Keratinocyte (primary cell): ENCODE measurements at regions not wholly inside any gene's neighbourhood (a gene's known extent, or its start where the extent isn't known, plus 50 kb on each side); places are given as distances from the start of the nearest gene placed in this dataset.

ENCODE experiments used
- DNase-seq: peaks from one replicate; pipeline ENCODE4 v3.0.0-alpha.2; 2011; ENCODE audit warnings: low read depth, missing footprints, low spot score
- FAIRE-seq: peaks from 2 replicates; lab custom pipeline; 2011; peaks lifted over from hg19 to GRCh38; lab: Jason Lieb, UNC
- H2AFZ ChIP-seq: 2 replicates; pipeline ENCODE4 v1.6.0; 2012; ENCODE audit warnings: low read length, control low read depth, inconsistent platforms; ENCODE audit not compliant: control insufficient read depth
- H3K27ac ChIP-seq: 2 replicates; pipeline ENCODE4 v1.5.1; 2011; ENCODE audit warnings: low read length; ENCODE audit not compliant: control insufficient read depth, insufficient read depth
- H3K27me3 ChIP-seq: 3 replicates; pipeline ENCODE4 v1.6.0; 2011; ENCODE audit warnings: low read length; ENCODE audit not compliant: control insufficient read depth, insufficient read depth; ENCODE audit errors: extremely low read depth
- H3K36me3 ChIP-seq, 2 experiments: 2 replicates in 1 of 2; 3 replicates in 1 of 2; pipeline ENCODE4 v1.5.1; 2011; ENCODE audit warnings: low read length in 2 of 2, mild to moderate bottlenecking in 1 of 2; ENCODE audit not compliant: control insufficient read depth in 2 of 2, insufficient read depth in 2 of 2; ENCODE audit errors: extremely low read depth in 1 of 2
- H3K4me1 ChIP-seq: 3 replicates; pipeline ENCODE4 v1.5.1; 2011; ENCODE audit warnings: low read length; ENCODE audit not compliant: control insufficient read depth, insufficient read depth; ENCODE audit errors: extremely low read depth
- H3K4me2 ChIP-seq: 3 replicates; pipeline ENCODE4 v1.6.0; 2011; ENCODE audit warnings: low read depth, low read length; ENCODE audit not compliant: control insufficient read depth, insufficient read depth; ENCODE audit errors: extremely low read depth
- H3K4me3 ChIP-seq, 3 experiments: fragments of 200-600 bp in 1 of 3; sonication (generic) in 1 of 3; 2 replicates in 2 of 3; 3 replicates in 1 of 3; pipeline ENCODE4 v1.5.1; 2011 to 2016; ENCODE audit warnings: low read length in 3 of 3, mild to moderate bottlenecking in 3 of 3, control low read depth in 2 of 3, inconsistent platforms in 1 of 3, low read depth in 1 of 3, mixed read lengths in 1 of 3, mixed run types in 1 of 3, moderate library complexity in 1 of 3; ENCODE audit not compliant: control insufficient read depth in 2 of 3, insufficient read depth in 2 of 3; ENCODE audit errors: extremely low read depth in 1 of 3
- H3K79me2 ChIP-seq: 2 replicates; pipeline ENCODE4 v1.6.0; 2012; ENCODE audit warnings: low read length; ENCODE audit not compliant: control insufficient read depth, insufficient read depth
- H3K9ac ChIP-seq: 3 replicates; pipeline ENCODE4 v1.6.0; 2011; ENCODE audit warnings: low read length; ENCODE audit not compliant: control insufficient read depth, insufficient read depth; ENCODE audit errors: extremely low read depth
- H3K9me1 ChIP-seq: 3 replicates; pipeline ENCODE4 v1.6.0; 2011; ENCODE audit warnings: low read length; ENCODE audit not compliant: control insufficient read depth, insufficient read depth; ENCODE audit errors: extremely low read depth
- H3K9me3 ChIP-seq: 2 replicates; pipeline ENCODE4 v1.5.1; 2012; ENCODE audit warnings: low read depth, low read length; ENCODE audit not compliant: control insufficient read depth
- H4K20me1 ChIP-seq: 3 replicates; pipeline ENCODE4 v1.6.0; 2011; ENCODE audit warnings: low read length; ENCODE audit not compliant: control insufficient read depth, insufficient read depth; ENCODE audit errors: extremely low read depth
- CTCF ChIP-seq, 3 experiments: IDR thresholded peaks in 1 of 3; conservative IDR thresholded peaks in 1 of 3; optimal IDR thresholded peaks in 1 of 3; 2 replicates in 2 of 3; 3 replicates in 1 of 3; pipeline versions ENCODE3 to v1.5.1; 2011; ENCODE audit warnings: low read length in 3 of 3, mild to moderate bottlenecking in 3 of 3, moderate library complexity in 2 of 3, control low read depth in 1 of 3, inconsistent platforms in 1 of 3; ENCODE audit not compliant: insufficient read depth in 2 of 3; ENCODE audit errors: extremely low read depth in 1 of 3
- EZH2 ChIP-seq: IDR thresholded peaks from one replicate; pipeline ENCODE4 v1.6.1; 2012; ENCODE audit warnings: inconsistent platforms, mild to moderate bottlenecking, low read length, moderate library complexity
- dilution Hi-C: fragments of 300-500 bp; cut with MboI; formaldehyde crosslinking; loops from one replicate; pipeline ENCODE4 v1.7.0; 2020; ENCODE audit warnings: low sequenced_read_pairs; ENCODE audit not compliant: extremely low pct_ligation_motif_present

- peaks cover 7% of the 10 kb centered on the region for H3K27me3 ChIP-seq
- DNase-seq (no peak), FAIRE-seq (no peak)
- TF ChIP-seq CTCF (optimal IDR thresholded peaks at IDR 0.05 in 1 of 3, IDR thresholded peaks at IDR 0.05 in 1 of 3, conservative IDR thresholded peaks at IDR 0.05 in 1 of 3; ENCODE audit: extremely low read depth in 1 of 3, insufficient read depth in 2 of 3, low read length in 3 of 3) = no peak
- no peaks in the 10 kb centered on the region for H3K9me3 ChIP-seq
- dilution Hi-C loops = no loop called here
- H3K79me2 ChIP-seq = no peaks in the 10 kb centered on the region
- H3K4me1 ChIP-seq = no peaks in the 10 kb centered on the region
- no peak overlapping the region for H3K9ac ChIP-seq
- H3K9me1 ChIP-seq = no peaks in the 10 kb centered on the region
- no peak overlapping the region for H3K4me3 ChIP-seq
- no peak overlapping the region for H3K27ac ChIP-seq
- H3K36me3 ChIP-seq = no peaks in the 10 kb centered on the region
- H3K4me2 ChIP-seq = no peak overlapping the region
- H4K20me1 ChIP-seq = no peaks in the 10 kb centered on the region
- no peak overlapping the region for H2AFZ ChIP-seq
Observed at GRCh38 chr10:78663721-78664120, 405.0 kb upstream of the ZMIZ1 start.

GRCh38 chr10:78664929-78665553 is 403.7 kb upstream of the ZMIZ1 start:
- DNase-seq (no peak), FAIRE-seq (peak; percentile 70)
- dilution Hi-C loops = no loop called here
- Histone ChIP-seq H3K9me1 (no peaks in the 10 kb centered on the region), H4K20me1 (no peaks in the 10 kb centered on the region), H3K27me3 (peaks cover 6% of the 10 kb centered on the region), H3K79me2 (no peaks in the 10 kb centered on the region), H3K9me3 (no peaks in the 10 kb centered on the region), H3K36me3 (no peaks in the 10 kb centered on the region), H3K4me2 (no peak overlapping the region), H3K27ac (no peak overlapping the region), H3K9ac (no peak overlapping the region), H3K4me3 (no peak overlapping the region), H2AFZ (no peak overlapping the region), H3K4me1 (no peaks in the 10 kb centered on the region)
- TF ChIP-seq EZH2 = no peak
- peak; percentile 53 to 68 (median 62) for TF ChIP-seq CTCF (optimal IDR thresholded peaks at IDR 0.05 in 1 of 3, IDR thresholded peaks at IDR 0.05 in 1 of 3, conservative IDR thresholded peaks at IDR 0.05 in 1 of 3; ENCODE audit: extremely low read depth in 1 of 3, insufficient read depth in 2 of 3, low read length in 3 of 3)
